ENCODE measurements at regions not wholly inside any gene's neighbourhood (a gene's known extent, or its start where the extent isn't known, plus 50 kb on each side); places are given as distances from the start of the nearest gene placed in this dataset.

DNA sequence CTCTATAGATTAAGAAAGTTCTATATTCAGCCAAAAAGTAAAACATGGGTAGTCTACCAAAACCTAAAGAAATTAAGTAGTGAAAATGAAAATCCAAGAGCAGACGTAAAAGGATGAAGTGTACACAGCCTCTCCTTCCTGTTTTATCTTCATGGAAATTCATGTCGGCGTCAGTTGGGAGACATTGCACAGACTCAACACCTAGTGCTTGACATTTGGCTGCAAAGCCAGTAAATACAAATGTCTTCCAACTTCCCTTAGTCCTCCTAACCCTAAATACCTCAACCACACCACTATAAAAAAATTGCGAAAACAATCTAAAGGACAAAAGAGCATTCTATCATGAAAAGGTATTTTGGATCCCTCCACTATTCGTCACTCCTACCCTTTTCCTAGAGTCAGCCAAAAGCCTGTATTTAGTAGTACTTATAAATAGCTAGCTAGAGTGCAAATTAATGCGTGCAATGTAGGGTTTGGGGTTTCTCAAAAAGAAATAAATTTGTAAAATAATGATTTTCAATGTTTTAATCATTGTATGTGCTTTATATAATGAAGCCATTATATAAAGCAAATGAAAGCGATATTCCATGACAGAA lies 56.4 kb upstream of the TRPC4 start:
- DNase-seq, result no peak

DNA sequence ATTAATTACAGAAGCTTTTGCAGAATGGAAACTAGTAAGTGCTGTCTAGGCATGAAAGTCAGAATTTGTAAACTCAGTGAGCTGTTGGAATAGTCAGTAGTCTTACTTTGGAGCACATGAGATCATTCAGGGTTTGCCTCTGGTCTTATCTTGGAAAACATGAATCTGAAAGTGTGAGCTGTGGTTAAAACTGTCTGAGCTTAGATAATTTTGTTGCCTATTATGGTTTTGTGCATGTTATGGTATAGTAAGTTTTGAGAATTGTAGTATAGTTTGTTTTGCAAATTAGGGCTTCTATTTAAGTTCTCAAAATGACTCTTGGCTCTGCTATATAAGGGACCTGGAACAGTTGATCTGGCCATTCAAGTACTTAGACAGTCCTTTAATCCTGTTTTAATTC lies 53.7 kb upstream of the TRPC4 start:
- no peak for DNase-seq

DNA sequence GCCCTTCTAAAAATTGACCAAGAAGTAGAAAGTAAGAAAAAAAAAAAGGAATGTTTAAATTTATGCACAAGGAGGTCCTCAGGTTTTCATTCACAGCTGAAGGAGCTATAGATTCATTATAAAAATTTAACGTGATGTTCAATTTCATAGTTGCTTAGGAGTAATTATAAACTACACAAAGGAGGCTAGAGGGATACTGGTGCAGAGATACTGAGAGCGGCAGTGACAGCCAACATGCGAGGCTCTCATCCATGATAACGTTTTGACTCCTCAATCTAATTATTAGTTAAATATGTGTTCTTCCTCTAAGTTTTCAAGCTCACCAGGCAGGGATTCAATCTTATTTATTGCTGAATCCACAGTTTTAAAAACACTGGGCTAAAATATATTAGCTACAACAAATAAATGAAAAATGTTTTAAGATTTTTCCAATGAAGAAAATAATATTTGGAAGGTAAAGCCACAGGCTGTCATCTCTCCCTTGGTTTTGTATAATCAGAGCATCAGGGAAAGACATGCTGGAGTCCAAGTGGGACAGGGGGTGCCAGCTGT lies 49.8 kb upstream of the TRPC4 start:
- no peak for DNase-seq
